Gastrocnemius medialis (tissue), 4 donors: ENCODE measurements at regions not wholly inside any gene's neighbourhood (a gene's known extent, or its start where the extent isn't known, plus 50 kb on each side); places are given as distances from the start of the nearest gene placed in this dataset.

Experiments
- POLR2A ChIP-seq, 2 donors: fragments of 450-650 bp; IDR thresholded peaks; one replicate each; pipeline ENCODE4 v1.6.1; 2017; ENCODE audit warnings: antibody characterized with exemption in 2 of 2, mild to moderate bottlenecking in 2 of 2, moderate library complexity in 2 of 2
- TF ChIP-seq, protein P1 (sequence below), 5 experiments: fragments of 450-650 bp in 3 of 5; fragments of 200-600 bp in 2 of 5; sonication (generic) in 2 of 5; IDR thresholded peaks in 4 of 5; conservative IDR thresholded peaks in 1 of 5; 1 replicate in 4 of 5; 2 replicates in 1 of 5; pipeline ENCODE4 v1.5.1; 2016 to 2019; ENCODE audit warnings: antibody characterized with exemption in 5 of 5, mild to moderate bottlenecking in 3 of 5, moderate library complexity in 3 of 5

DNA sequence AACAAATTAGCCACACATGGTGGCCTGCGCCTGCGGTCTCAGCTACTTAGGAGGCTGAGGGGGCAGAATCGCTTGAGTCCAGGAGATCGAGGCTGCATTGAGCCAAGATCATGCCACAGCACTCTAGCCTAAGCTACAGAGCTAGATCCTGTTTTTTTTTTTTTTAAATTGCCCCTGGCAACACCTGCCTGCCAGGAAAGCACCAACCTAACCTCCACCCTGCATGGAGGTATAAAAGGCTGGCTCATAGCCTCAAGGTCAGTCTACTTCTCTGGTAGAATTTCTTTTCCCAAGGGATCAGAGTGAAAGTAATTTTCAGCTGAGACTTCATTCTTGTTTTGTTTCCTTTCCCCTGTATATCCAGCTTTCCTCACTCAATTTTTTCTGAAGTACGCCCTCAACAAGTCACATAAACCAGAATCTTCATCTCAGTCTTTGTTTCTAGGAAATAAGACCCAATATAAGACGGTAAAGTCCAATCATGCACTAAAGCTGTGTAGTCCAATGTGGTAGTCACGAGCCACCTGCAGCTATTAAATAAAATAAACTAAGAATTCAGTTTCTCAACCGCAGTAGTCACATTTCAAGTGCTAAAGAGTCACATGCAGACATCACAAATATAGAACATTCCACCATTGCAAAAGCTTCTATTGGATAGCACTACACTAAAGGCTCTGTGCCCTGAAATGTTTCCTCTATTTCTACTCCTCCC, 113.3 kb downstream of the HPGD start:
- TF ChIP-seq POLR2A (IDR thresholded peaks at IDR 0.05): no peak
- TF ChIP-seq, protein P1, sequence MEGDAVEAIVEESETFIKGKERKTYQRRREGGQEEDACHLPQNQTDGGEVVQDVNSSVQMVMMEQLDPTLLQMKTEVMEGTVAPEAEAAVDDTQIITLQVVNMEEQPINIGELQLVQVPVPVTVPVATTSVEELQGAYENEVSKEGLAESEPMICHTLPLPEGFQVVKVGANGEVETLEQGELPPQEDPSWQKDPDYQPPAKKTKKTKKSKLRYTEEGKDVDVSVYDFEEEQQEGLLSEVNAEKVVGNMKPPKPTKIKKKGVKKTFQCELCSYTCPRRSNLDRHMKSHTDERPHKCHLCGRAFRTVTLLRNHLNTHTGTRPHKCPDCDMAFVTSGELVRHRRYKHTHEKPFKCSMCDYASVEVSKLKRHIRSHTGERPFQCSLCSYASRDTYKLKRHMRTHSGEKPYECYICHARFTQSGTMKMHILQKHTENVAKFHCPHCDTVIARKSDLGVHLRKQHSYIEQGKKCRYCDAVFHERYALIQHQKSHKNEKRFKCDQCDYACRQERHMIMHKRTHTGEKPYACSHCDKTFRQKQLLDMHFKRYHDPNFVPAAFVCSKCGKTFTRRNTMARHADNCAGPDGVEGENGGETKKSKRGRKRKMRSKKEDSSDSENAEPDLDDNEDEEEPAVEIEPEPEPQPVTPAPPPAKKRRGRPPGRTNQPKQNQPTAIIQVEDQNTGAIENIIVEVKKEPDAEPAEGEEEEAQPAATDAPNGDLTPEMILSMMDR (IDR thresholded peaks at IDR 0.05 in 4 of 5, conservative IDR thresholded peaks at IDR 0.05 in 1 of 5): no peak
